IMR-90 (cell line): ENCODE measurements at regions not wholly inside any gene's neighbourhood (a gene's known extent, or its start where the extent isn't known, plus 50 kb on each side); places are given as distances from the start of the nearest gene placed in this dataset.

ENCODE experiments used
- ATAC-seq: fragments of 200-7000 bp; cut with Tn5 transposase; 2 replicates; pipeline ENCODE4 v1.9.1; 2020; ENCODE audit warnings: low read depth, mild to moderate bottlenecking, moderate library complexity
- BruUV-seq: library from RNA; stranded (reverse); fragments of 400-500 nt; replicated peaks from 2 replicates; lab custom pipeline; 2021; lab: Mats Ljungman, UMichigan
- CTCF ChIA-PET: fragments of 300-600 bp; formaldehyde crosslinking; extraction: SDS; loops from one replicate; lab custom pipeline; 2021; ENCODE audit warnings: antibody characterized with exemption; lab: Yijun Ruan, JAX
- POLR2A ChIA-PET: fragments of 300-600 bp; sonication (Branson Sonifier 250); formaldehyde crosslinking; loops from one replicate; lab custom pipeline; 2022; ENCODE audit warnings: antibody characterized with exemption; ENCODE audit not compliant: unreplicated experiment; lab: Charles Lee
- DNase-seq: peaks from one replicate; pipeline ENCODE4 v3.0.0; 2013
- H2AFZ ChIP-seq: replicated peaks from 2 replicates; pipeline ENCODE3; 2013; ENCODE audit warnings: low read length, mild to moderate bottlenecking; ENCODE audit not compliant: poor library complexity
- H2AK5ac ChIP-seq: 2 replicates; pipeline ENCODE4 v1.6.1; 2013; ENCODE audit warnings: low read depth, low read length, inconsistent platforms
- H2AK9ac ChIP-seq: replicated peaks from 2 replicates; pipeline ENCODE3; 2013; ENCODE audit warnings: mild to moderate bottlenecking, low read depth, low read length, moderate library complexity; ENCODE audit not compliant: poor library complexity
- H2BK120ac ChIP-seq: 2 replicates; pipeline ENCODE4 v1.6.1; 2013; ENCODE audit warnings: low read depth, low read length, inconsistent platforms
- H2BK15ac ChIP-seq: 3 replicates; pipeline ENCODE4 v1.6.1; 2013; ENCODE audit warnings: low read depth, low read length, inconsistent platforms
- H2BK20ac ChIP-seq: 2 replicates; pipeline ENCODE4 v1.6.1; 2013; ENCODE audit warnings: low read depth, mild to moderate bottlenecking, inconsistent platforms, low read length, moderate library complexity
- H2BK5ac ChIP-seq: 2 replicates; pipeline ENCODE4 v1.6.1; 2013; ENCODE audit warnings: mild to moderate bottlenecking, low read depth, low read length, inconsistent platforms; ENCODE audit not compliant: poor library complexity, severe bottlenecking
- H3K14ac ChIP-seq: replicated peaks from 2 replicates; pipeline ENCODE4 v1.6.1; 2013; ENCODE audit warnings: low read depth, low read length, inconsistent platforms
- H3K18ac ChIP-seq: 2 replicates; pipeline ENCODE4 v1.6.1; 2013; ENCODE audit warnings: low read depth, low read length, control low read depth
- H3K23ac ChIP-seq: 2 replicates; pipeline ENCODE4 v1.6.1; 2013; ENCODE audit warnings: low read depth, low read length, inconsistent platforms
- H3K27ac ChIP-seq: 2 replicates; pipeline ENCODE4 v1.5.1; 2013; ENCODE audit warnings: mild to moderate bottlenecking, control low read depth, low read length; ENCODE audit not compliant: insufficient read depth
- H3K27me3 ChIP-seq: 2 replicates; pipeline ENCODE4 v1.6.1; 2013; ENCODE audit warnings: low read length; ENCODE audit not compliant: control insufficient read depth, insufficient read depth
- H3K36me3 ChIP-seq: 2 replicates; pipeline ENCODE4 v1.6.1; 2013; ENCODE audit warnings: low read length, mixed read lengths; ENCODE audit not compliant: control insufficient read depth, insufficient read depth
- H3K4ac ChIP-seq: 2 replicates; pipeline ENCODE4 v1.6.1; 2013; ENCODE audit warnings: low read depth, low read length, inconsistent platforms
- H3K4me1 ChIP-seq: 2 replicates; pipeline ENCODE4 v1.6.1; 2013; ENCODE audit warnings: low read length, mixed read lengths; ENCODE audit not compliant: control insufficient read depth, insufficient read depth
- H3K4me2 ChIP-seq: 2 replicates; pipeline ENCODE4 v1.6.1; 2013; ENCODE audit warnings: low read depth, mild to moderate bottlenecking, control low read depth, low read length, moderate library complexity
- H3K4me3 ChIP-seq: 2 replicates; pipeline ENCODE4 v1.5.1; 2013; ENCODE audit warnings: low read depth, mild to moderate bottlenecking, control low read depth, low read length, moderate library complexity; ENCODE audit not compliant: insufficient read depth
- H3K56ac ChIP-seq: 2 replicates; pipeline ENCODE4 v1.6.1; 2013; ENCODE audit warnings: low read length, inconsistent platforms; ENCODE audit not compliant: insufficient read depth; ENCODE audit errors: extremely low read depth
- H3K79me1 ChIP-seq, 2 experiments: 2 replicates each; pipeline ENCODE4 v1.6.1; 2013; ENCODE audit warnings: low read length in 2 of 2, inconsistent platforms in 1 of 2, low read depth in 1 of 2
- H3K9ac ChIP-seq: 2 replicates; pipeline ENCODE4 v1.6.1; 2013; ENCODE audit warnings: low read depth, low read length, control low read depth
- H3K9me1 ChIP-seq: 2 replicates; pipeline ENCODE4 v1.6.1; 2013; ENCODE audit warnings: low read length, inconsistent platforms; ENCODE audit not compliant: insufficient read depth
- H3K9me3 ChIP-seq: 2 replicates; pipeline ENCODE4 v1.6.1; 2013; ENCODE audit warnings: low read length; ENCODE audit not compliant: control insufficient read depth, insufficient read depth
- H4K20me1 ChIP-seq: 2 replicates; pipeline ENCODE4 v1.6.1; 2013; ENCODE audit warnings: low read length, inconsistent platforms; ENCODE audit not compliant: insufficient read depth
- H4K5ac ChIP-seq: 2 replicates; pipeline ENCODE4 v1.6.1; 2013; ENCODE audit warnings: mild to moderate bottlenecking, low read depth, low read length, control low read depth
- H4K8ac ChIP-seq, 2 experiments: 2 replicates each; pipeline ENCODE4 v1.6.1; 2013; ENCODE audit warnings: low read depth in 2 of 2, low read length in 2 of 2, control low read depth in 1 of 2, inconsistent platforms in 1 of 2
- H4K91ac ChIP-seq: 2 replicates; pipeline ENCODE4 v1.6.1; 2013; ENCODE audit warnings: low read depth, low read length, inconsistent platforms; ENCODE audit not compliant: insufficient read depth
- BHLHE40 ChIP-seq: fragments of 150-350 bp; IDR thresholded peaks from 2 replicates; pipeline ENCODE4 v1.6.1; 2016; ENCODE audit warnings: mild to moderate bottlenecking, low read depth, low read length
- CHD1 ChIP-seq: IDR thresholded peaks from 2 replicates; pipeline ENCODE4 v1.6.1; 2012; ENCODE audit warnings: low read depth, low read length, improper control_type of control experiment
- NFE2L2 ChIP-seq: fragments of 150-350 bp; IDR thresholded peaks from 2 replicates; pipeline ENCODE4 v1.6.1; 2016; ENCODE audit warnings: low read depth, mild to moderate bottlenecking, low read length
- WGBS, 2 experiments: methylation state at CpG; one replicate each; pipeline versions ENCODE4 v1.1.5 to v1.1.7; 2013; ENCODE audit warnings: missing lambda C conversion rate in 2 of 2; ENCODE audit not compliant: insufficient read length in 1 of 2; ENCODE audit errors: extremely low coverage in 2 of 2; 5-methylcytosine and 5-hydroxymethylcytosine counted together
- dilution Hi-C: fragments of 300-500 bp; cut with HindIII; formaldehyde crosslinking; loops from one replicate; pipeline ENCODE4 v1.14.3; 2018; ENCODE audit warnings: low sequenced_read_pairs; ENCODE audit not compliant: unreplicated experiment
- in situ Hi-C: fragments of 300-500 bp; cut with MboI; formaldehyde crosslinking; loops from 3 replicates; pipeline ENCODE4 v1.14.3; 2019; ENCODE audit warnings: low sequenced_read_pairs, inconsistent platforms, mixed read lengths
- intact Hi-C: fragments of 100-400 bp; cut with micrococcal nuclease; formaldehyde crosslinking; loops from 2 replicates; pipeline ENCODE4 v1.10.0; 2022

DNA sequence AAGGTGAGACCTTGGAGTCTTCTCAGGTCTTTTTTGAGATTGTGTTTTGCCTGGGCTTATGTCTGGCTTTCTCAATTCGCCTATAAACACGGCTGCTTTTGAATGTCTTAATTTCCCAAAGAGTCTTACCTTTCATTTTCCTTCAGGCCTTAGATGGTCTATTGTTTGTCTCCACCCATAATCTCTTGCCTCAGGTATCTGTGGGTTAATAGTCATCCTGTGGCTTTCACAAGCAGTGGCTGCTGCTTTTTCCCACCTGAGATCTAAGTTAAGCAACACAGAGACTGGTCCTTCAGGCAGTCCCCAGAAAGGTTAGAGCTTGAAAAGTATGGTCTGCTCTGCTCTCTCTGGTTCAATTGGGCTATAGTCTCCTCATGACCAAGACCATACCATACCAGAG lies 275.3 kb downstream of the INSIG2 start:
- Histone ChIP-seq H2AFZ (no peak overlapping the region), H4K91ac (no peak overlapping the region), H2AK9ac (no peak overlapping the region), H3K4ac (no peak overlapping the region), H3K9ac (no peak overlapping the region), H2BK5ac (no peak overlapping the region), H2BK120ac (no peak overlapping the region), H3K9me1 (no peaks in the 10 kb centered on the region), H3K23ac (no peak overlapping the region), H3K18ac (no peak overlapping the region), H2BK15ac (no peak overlapping the region), H4K20me1 (no peaks in the 10 kb centered on the region), H3K4me1 (no peaks in the 10 kb centered on the region), H2AK5ac (no peak overlapping the region), H3K4me3 (no peak overlapping the region), H3K9me3 (no peaks in the 10 kb centered on the region), H4K8ac (no peak overlapping the region), H3K79me1 (no peaks in the 10 kb centered on the region), H4K5ac (no peak overlapping the region), H3K36me3 (no peaks in the 10 kb centered on the region), H2BK20ac (no peak overlapping the region), H3K14ac (no peak overlapping the region), H3K27me3 (no peaks in the 10 kb centered on the region), H3K27ac (no peak overlapping the region), H3K56ac (no peak overlapping the region), H3K4me2 (no peak overlapping the region)
- CTCF ChIA-PET, result interaction anchor here (1.1 kb wide), 1 partner anchor 33 kb away, joined by 3 read pairs; no protein-coding TSS in a partner anchor
- intact Hi-C loops, result no loop called here
- no CpG with 5 or more reads among the region's 2 CpGs for WGBS, 2 experiments
- TF ChIP-seq CHD1, result no peak
- no peak for TF ChIP-seq NFE2L2
- no peak for TF ChIP-seq BHLHE40
- BruUV-seq, result no TSS peak
- DNase-seq, result no peak
- in situ Hi-C loops, result no loop called here
- dilution Hi-C loops, result no loop called here
- POLR2A ChIA-PET, result no interaction called here
- no peak for ATAC-seq
